Nucleus accumbens (tissue), 56 donors: ENCODE measurements at regions not wholly inside any gene's neighbourhood (a gene's known extent, or its start where the extent isn't known, plus 50 kb on each side); places are given as distances from the start of the nearest gene placed in this dataset.

ENCODE experiments used
- DNase-seq, 56 donors: peaks; one replicate each; lab custom pipeline; 2025; lab: John Stamatoyannopoulos, UW

DNA sequence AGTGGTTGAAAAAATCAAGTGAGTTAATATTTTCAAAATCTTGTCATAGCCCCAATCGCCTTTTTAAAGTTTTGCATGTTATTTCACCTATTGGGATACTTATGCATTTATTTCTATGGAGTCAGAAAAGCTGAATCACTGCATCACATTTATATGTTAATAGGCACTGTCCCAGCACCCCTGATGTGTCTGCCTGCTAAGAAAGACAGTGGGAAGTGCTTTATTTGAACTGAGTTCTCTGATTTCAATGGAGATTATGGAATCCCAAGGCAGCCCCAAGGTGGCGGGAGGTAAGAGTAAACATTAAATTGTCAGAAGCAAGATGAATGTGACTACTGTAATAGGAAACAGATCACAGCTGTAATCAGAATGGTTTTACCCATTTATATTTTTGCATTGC is 2225.7 kb downstream of the NCAM2 start:
- DNase-seq, result no peak

DNA sequence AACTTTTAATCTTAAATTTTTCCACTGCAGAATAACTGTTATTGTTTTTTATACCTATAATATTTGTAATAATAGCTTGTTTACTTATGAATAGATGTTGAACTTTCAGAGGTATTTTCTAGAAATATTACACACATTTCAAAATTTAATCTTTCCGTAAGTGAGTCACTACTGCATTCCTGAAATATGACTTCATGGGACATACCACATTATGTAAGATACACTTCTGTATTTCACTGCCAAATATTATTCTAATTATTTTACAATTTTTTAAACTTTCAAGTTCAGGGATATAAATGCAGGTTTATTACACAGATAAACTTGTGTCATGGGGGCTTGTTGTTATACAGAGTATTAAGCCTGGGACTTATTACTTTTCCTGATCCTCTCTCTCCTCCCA is 2220.5 kb downstream of the NCAM2 start:
- no peak for DNase-seq

DNA sequence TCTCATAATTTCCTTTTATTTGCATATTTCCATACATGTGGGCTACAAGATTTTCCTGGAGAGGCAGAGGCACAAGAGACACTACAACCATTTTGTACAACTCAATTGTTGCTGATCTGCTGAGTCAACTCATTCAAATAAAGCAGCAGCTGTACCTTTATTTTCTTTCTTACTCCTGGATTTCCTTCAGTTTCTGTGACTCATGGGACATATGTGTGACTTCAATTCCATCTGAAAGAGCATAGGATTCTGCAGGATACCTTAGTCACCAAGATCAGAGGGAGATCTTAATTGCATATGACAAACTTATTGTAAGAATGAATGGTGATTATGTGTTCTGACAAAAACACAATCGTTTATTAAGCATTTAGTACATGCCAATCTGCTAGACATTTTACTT is 2219.4 kb downstream of the NCAM2 start:
- no peak for DNase-seq

DNA sequence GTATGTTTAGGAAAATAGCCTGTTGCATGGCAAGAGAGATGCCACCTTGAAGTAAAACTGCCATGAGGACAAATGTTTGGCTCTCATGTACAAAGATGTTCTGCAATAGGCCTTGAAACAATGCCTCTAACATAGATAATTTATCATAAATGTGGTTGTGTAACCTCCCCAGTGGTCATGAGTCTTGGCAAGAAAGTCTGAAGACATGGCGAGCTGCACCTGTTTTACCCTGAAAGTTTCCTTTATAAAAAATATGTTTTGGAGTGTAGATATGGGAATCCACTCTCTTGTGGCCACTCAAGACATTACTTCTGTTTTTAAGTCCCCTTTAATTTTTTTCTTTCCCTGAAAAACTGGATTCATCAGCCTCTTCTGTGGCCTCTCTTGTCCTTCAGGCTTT is 2217.1 kb downstream of the NCAM2 start:
- no peak for DNase-seq
